ENCODE measurements at regions not wholly inside any gene's neighbourhood (a gene's known extent, or its start where the extent isn't known, plus 50 kb on each side); places are given as distances from the start of the nearest gene placed in this dataset.

GRCh38 chr18:41594582-41594981 is 360.5 kb upstream of the PIK3C3 start:
- TF ChIP-seq CTCF (IDR thresholded peaks at IDR 0.05) (no peak), POLR2A (IDR thresholded peaks at IDR 0.05) (no peak)

Data from testis (tissue), 2 donors.